Transverse colon (tissue), 3 donors: ENCODE measurements at regions not wholly inside any gene's neighbourhood (a gene's known extent, or its start where the extent isn't known, plus 50 kb on each side); places are given as distances from the start of the nearest gene placed in this dataset.

Experiments
- EP300 ChIP-seq: sonication (generic); formaldehyde crosslinking; IDR thresholded peaks from one replicate; pipeline ENCODE4 v1.6.1; 2017; ENCODE audit warnings: antibody characterized with exemption, low read depth
- TF ChIP-seq, protein P1 (sequence below), 5 experiments: fragments of 200-600 bp in 3 of 5; fragments of 450-650 bp in 2 of 5; sonication (generic) in 3 of 5; IDR thresholded peaks; 1 replicate in 2 of 5; 2 replicates in 3 of 5; pipeline ENCODE4 v1.5.1; 2016 to 2017; ENCODE audit warnings: antibody characterized with exemption in 5 of 5, inconsistent platforms in 3 of 5, mild to moderate bottlenecking in 2 of 5, moderate library complexity in 1 of 5

DNA sequence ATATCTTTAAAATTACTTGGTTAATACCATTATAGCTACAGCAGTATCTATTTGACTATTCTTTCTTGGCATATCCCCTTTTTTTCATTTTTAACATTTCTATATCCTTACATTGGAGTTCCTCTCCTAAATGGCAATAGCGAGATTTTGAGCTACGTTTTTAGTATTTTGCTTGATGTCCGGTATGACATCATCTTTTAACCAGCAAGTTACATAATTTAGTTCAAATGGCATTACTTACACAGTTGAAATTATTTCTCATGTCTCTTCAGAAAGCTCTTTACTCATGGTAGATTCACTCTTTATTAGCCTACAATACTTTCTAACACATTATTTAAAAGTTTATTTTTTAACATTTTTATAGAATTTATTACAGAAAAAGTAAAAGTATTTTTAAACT is 701.7 kb upstream of the EPHA7 start:
- TF ChIP-seq, protein P1, sequence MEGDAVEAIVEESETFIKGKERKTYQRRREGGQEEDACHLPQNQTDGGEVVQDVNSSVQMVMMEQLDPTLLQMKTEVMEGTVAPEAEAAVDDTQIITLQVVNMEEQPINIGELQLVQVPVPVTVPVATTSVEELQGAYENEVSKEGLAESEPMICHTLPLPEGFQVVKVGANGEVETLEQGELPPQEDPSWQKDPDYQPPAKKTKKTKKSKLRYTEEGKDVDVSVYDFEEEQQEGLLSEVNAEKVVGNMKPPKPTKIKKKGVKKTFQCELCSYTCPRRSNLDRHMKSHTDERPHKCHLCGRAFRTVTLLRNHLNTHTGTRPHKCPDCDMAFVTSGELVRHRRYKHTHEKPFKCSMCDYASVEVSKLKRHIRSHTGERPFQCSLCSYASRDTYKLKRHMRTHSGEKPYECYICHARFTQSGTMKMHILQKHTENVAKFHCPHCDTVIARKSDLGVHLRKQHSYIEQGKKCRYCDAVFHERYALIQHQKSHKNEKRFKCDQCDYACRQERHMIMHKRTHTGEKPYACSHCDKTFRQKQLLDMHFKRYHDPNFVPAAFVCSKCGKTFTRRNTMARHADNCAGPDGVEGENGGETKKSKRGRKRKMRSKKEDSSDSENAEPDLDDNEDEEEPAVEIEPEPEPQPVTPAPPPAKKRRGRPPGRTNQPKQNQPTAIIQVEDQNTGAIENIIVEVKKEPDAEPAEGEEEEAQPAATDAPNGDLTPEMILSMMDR (IDR thresholded peaks at IDR 0.05): no peak
- TF ChIP-seq EP300: no peak
